ENCODE measurements at regions not wholly inside any gene's neighbourhood (a gene's known extent, or its start where the extent isn't known, plus 50 kb on each side); places are given as distances from the start of the nearest gene placed in this dataset.
A peak's percentile ranks its signal among the peaks of the same experiment; 100 is the strongest.
"Not testable (repeated sequence)": the region's sequence is repeated elsewhere in the genome, so short reads cannot be mapped to it uniquely, and the experiment has no call there.

GRCh38 chr4:4913628-4914027 lies 54.2 kb downstream of the MSX1 start:
- no peak for DNase-seq (ENCODE audit: low read depth)

- DNase-seq (ENCODE audit: low read depth): peak; percentile 15
Observed at GRCh38 chr4:4914059-4914820, 54.8 kb downstream of the MSX1 start.

- no peak for DNase-seq (ENCODE audit: low read depth)
Observed at GRCh38 chr4:4914965-4915845, 55.7 kb downstream of the MSX1 start.

- DNase-seq (ENCODE audit: low read depth): no peak
Observed at GRCh38 chr4:4918067-4918466, 58.6 kb downstream of the MSX1 start.

GRCh38 chr4:4919927-4920326 lies 60.5 kb downstream of the MSX1 start:
- peak; percentile 32 for DNase-seq (ENCODE audit: low read depth)

GRCh38 chr4:4921077-4921476 lies 61.6 kb downstream of the MSX1 start:
- DNase-seq (ENCODE audit: low read depth): no peak

- DNase-seq (ENCODE audit: low read depth): no peak
Observed at GRCh38 chr4:4922441-4922840, 63.0 kb downstream of the MSX1 start.

GRCh38 chr4:4923201-4923600 lies 63.7 kb downstream of the MSX1 start:
- no peak for DNase-seq (ENCODE audit: low read depth)

- no peak for DNase-seq (ENCODE audit: low read depth)
Observed at GRCh38 chr4:4930677-4931076, 71.2 kb downstream of the MSX1 start.

GRCh38 chr4:4935974-4936373 lies 76.5 kb downstream of the MSX1 start:
- no peak for DNase-seq (ENCODE audit: low read depth)

GRCh38 chr4:4937926-4938325 lies 78.5 kb downstream of the MSX1 start:
- DNase-seq (ENCODE audit: low read depth): no peak

GRCh38 chr4:4941751-4942150 lies 77.5 kb downstream of the CYTL1 start:
- no peak for DNase-seq (ENCODE audit: low read depth)

GRCh38 chr4:4942658-4943057 lies 76.6 kb downstream of the CYTL1 start:
- no peak for DNase-seq (ENCODE audit: low read depth)

- no peak for DNase-seq (ENCODE audit: low read depth)
Observed at GRCh38 chr4:4945021-4945420, 74.2 kb downstream of the CYTL1 start.

- no peak for DNase-seq (ENCODE audit: low read depth)
Observed at GRCh38 chr4:4945829-4946228, 73.4 kb downstream of the CYTL1 start.

GRCh38 chr4:4946416-4946815 lies 72.8 kb downstream of the CYTL1 start:
- DNase-seq (ENCODE audit: low read depth): no peak

- DNase-seq (ENCODE audit: low read depth): no peak
Observed at GRCh38 chr4:4947721-4948120, 71.5 kb downstream of the CYTL1 start.

- DNase-seq (ENCODE audit: low read depth): no peak
Observed at GRCh38 chr4:4948370-4948769, 70.9 kb downstream of the CYTL1 start.

GRCh38 chr4:4950561-4951290 lies 68.5 kb downstream of the CYTL1 start:
- no peak for DNase-seq (ENCODE audit: low read depth)

- DNase-seq (ENCODE audit: low read depth): no peak
Observed at GRCh38 chr4:4952273-4952672, 67.0 kb downstream of the CYTL1 start.

GRCh38 chr4:4959344-4960074 lies 59.7 kb downstream of the CYTL1 start:
- DNase-seq (ENCODE audit: low read depth): not testable (repeated sequence)

- DNase-seq (ENCODE audit: low read depth): no peak
Observed at GRCh38 chr4:4960574-4960973, 58.7 kb downstream of the CYTL1 start.
